Loucy (cell line): ENCODE measurements at regions not wholly inside any gene's neighbourhood (a gene's known extent, or its start where the extent isn't known, plus 50 kb on each side); places are given as distances from the start of the nearest gene placed in this dataset.

Source experiments
- EZH2phosphoT487 ChIP-seq: fragments of 200-600 bp; IDR thresholded peaks from 2 replicates; pipeline ENCODE4 v1.6.1; 2018; ENCODE audit warnings: antibody characterized with exemption, mild to moderate bottlenecking, moderate library complexity, borderline replicate concordance
- TF ChIP-seq, protein P1 (sequence below): fragments of 200-600 bp; sonication (generic); conservative IDR thresholded peaks from 2 replicates; pipeline ENCODE4 v1.5.1; 2014; ENCODE audit warnings: mild to moderate bottlenecking, antibody characterized with exemption, low read length

DNA sequence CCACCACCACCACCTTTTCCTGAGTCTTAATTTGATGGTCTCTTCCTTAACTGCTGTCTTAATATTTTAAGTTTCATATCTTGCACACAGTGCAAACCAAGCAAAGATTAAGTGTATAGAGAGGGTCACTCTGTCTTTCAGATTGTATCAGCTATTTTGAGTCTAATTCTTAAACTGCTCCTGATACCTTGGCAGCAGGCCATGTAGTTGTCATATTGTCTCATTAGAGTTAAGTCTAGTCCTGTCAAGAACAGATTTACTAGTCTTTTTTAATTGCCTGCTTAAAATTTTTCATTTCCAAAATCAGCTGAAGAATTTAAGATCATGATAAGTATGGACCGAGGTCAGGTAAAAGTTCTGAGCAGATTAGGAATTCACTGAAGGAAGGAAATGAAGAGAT, 51.5 kb downstream of the FHIP1A start:
- TF ChIP-seq, protein P1, sequence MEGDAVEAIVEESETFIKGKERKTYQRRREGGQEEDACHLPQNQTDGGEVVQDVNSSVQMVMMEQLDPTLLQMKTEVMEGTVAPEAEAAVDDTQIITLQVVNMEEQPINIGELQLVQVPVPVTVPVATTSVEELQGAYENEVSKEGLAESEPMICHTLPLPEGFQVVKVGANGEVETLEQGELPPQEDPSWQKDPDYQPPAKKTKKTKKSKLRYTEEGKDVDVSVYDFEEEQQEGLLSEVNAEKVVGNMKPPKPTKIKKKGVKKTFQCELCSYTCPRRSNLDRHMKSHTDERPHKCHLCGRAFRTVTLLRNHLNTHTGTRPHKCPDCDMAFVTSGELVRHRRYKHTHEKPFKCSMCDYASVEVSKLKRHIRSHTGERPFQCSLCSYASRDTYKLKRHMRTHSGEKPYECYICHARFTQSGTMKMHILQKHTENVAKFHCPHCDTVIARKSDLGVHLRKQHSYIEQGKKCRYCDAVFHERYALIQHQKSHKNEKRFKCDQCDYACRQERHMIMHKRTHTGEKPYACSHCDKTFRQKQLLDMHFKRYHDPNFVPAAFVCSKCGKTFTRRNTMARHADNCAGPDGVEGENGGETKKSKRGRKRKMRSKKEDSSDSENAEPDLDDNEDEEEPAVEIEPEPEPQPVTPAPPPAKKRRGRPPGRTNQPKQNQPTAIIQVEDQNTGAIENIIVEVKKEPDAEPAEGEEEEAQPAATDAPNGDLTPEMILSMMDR: no peak
- no peak for TF ChIP-seq EZH2phosphoT487
